Panc1 (cell line): ENCODE measurements at regions not wholly inside any gene's neighbourhood (a gene's known extent, or its start where the extent isn't known, plus 50 kb on each side); places are given as distances from the start of the nearest gene placed in this dataset.

Experiments
- ATAC-seq: fragments of 200-7000 bp; cut with Tn5 transposase; 2 replicates; pipeline ENCODE4 v1.9.1; 2020; ENCODE audit warnings: mild to moderate bottlenecking, moderate library complexity
- BruUV-seq: library from RNA; stranded (reverse); fragments of 400-500 nt; replicated peaks from 2 replicates; lab custom pipeline; 2021; lab: Mats Ljungman, UMichigan
- CTCF ChIA-PET: fragments of 300-600 bp; sonication (Branson Sonifier 250); formaldehyde crosslinking; loops from one replicate; lab custom pipeline; 2022; ENCODE audit warnings: antibody characterized with exemption; lab: Charles Lee
- POLR2A ChIA-PET: fragments of 300-600 bp; sonication (Branson Sonifier 250); formaldehyde crosslinking; loops from one replicate; lab custom pipeline; 2022; ENCODE audit warnings: antibody characterized with exemption; lab: Charles Lee
- DNase-seq: peaks from one replicate; pipeline ENCODE4 v3.0.0-alpha.2; 2010; ENCODE audit warnings: low read depth, low spot score
- H3K27ac ChIP-seq: 2 replicates; pipeline ENCODE4 v1.5.1; 2011; ENCODE audit warnings: mild to moderate bottlenecking, low read length, inconsistent platforms
- H3K27me3 ChIP-seq: fragments of 200-500 bp; sonication (Bioruptor generic); 2 replicates; pipeline ENCODE4 v1.6.0; 2014; ENCODE audit warnings: low read length, inconsistent platforms; ENCODE audit not compliant: control insufficient read depth, insufficient read depth
- H3K36me3 ChIP-seq: fragments of 200-500 bp; sonication (Bioruptor generic); 2 replicates; pipeline ENCODE4 v1.5.1; 2014; ENCODE audit warnings: inconsistent platforms, mild to moderate bottlenecking, low read length, moderate library complexity; ENCODE audit not compliant: control insufficient read depth, insufficient read depth
- H3K4me1 ChIP-seq: 2 replicates; pipeline ENCODE4 v1.5.1; 2011; ENCODE audit warnings: inconsistent platforms, mild to moderate bottlenecking, low read length, moderate library complexity; ENCODE audit not compliant: control insufficient read depth, insufficient read depth
- H3K4me3 ChIP-seq, 2 experiments: 2 replicates each; pipeline ENCODE4 v1.5.1; 2011 to 2012; ENCODE audit warnings: low read depth in 2 of 2, low read length in 2 of 2, mild to moderate bottlenecking in 2 of 2, inconsistent platforms in 1 of 2, moderate library complexity in 1 of 2
- H3K9me3 ChIP-seq: fragments of 200-500 bp; sonication (Bioruptor generic); 2 replicates; pipeline ENCODE4 v1.5.1; 2014; ENCODE audit warnings: low read depth, mild to moderate bottlenecking, inconsistent platforms, low read length, moderate library complexity; ENCODE audit not compliant: control insufficient read depth, insufficient read depth
- CTCF ChIP-seq: fragments of 450-650 bp; IDR thresholded peaks from 2 replicates; pipeline ENCODE4 v1.5.1; 2017; ENCODE audit warnings: mild to moderate bottlenecking
- POLR2AphosphoS5 ChIP-seq: IDR thresholded peaks from 2 replicates; pipeline ENCODE4 v1.6.1; 2012; ENCODE audit warnings: mild to moderate bottlenecking, low read depth, low read length, moderate library complexity
- REST ChIP-seq, 2 experiments: IDR thresholded peaks; 2 replicates each; pipeline ENCODE4 v1.6.1; 2011 to 2012; ENCODE audit warnings: low read depth in 2 of 2, control low read depth in 1 of 2, low read length in 1 of 2, mild to moderate bottlenecking in 1 of 2, moderate library complexity in 1 of 2; ENCODE audit not compliant: insufficient read depth in 1 of 2
- SIN3A ChIP-seq: IDR thresholded peaks from 2 replicates; pipeline ENCODE4 v1.6.1; 2012; ENCODE audit warnings: low read depth, mild to moderate bottlenecking, low read length, moderate library complexity, borderline replicate concordance; ENCODE audit not compliant: insufficient read depth
- TCF7L2 ChIP-seq: IDR thresholded peaks from 2 replicates; pipeline ENCODE4 v1.6.1; 2011; ENCODE audit warnings: mild to moderate bottlenecking, low read depth, low read length, inconsistent platforms
- in situ Hi-C: cut with HindIII; loops from 2 replicates; pipeline ENCODE4 v1.10.0; 2016; ENCODE audit warnings: low sequenced_read_pairs, low pct_unique_long_range_greater_than_20kb
- intact Hi-C: fragments of 100-400 bp; cut with micrococcal nuclease; formaldehyde crosslinking; loops from one replicate; pipeline ENCODE4 v1.10.0; 2022; ENCODE audit not compliant: unreplicated experiment

- H3K4me3 ChIP-seq: no peak overlapping the region
- H3K9me3 ChIP-seq: peaks cover 11% of the 10 kb centered on the region
- BruUV-seq: no TSS peak
- ChIA-PET POLR2A (no interaction called here), CTCF (no interaction called here)
- no peaks in the 10 kb centered on the region for H3K36me3 ChIP-seq
- TF ChIP-seq REST (IDR thresholded peaks at IDR 0.05; ENCODE audit: insufficient read depth in 1 of 2, low read depth in 2 of 2, low read length in 1 of 2): no peak
- TF ChIP-seq CTCF: no peak
- no peak for TF ChIP-seq SIN3A
- TF ChIP-seq TCF7L2: no peak
- no peak for TF ChIP-seq POLR2AphosphoS5
- no peaks in the 10 kb centered on the region for H3K4me1 ChIP-seq
- H3K27me3 ChIP-seq: no peaks in the 10 kb centered on the region
- in situ Hi-C loops: no loop called here
- DNase-seq: no peak
- ATAC-seq: no peak
- intact Hi-C loops: no loop called here
- no peak overlapping the region for H3K27ac ChIP-seq
Measured at GRCh38 chr7:10756981-10757380, 216.7 kb upstream of the PHF14 start.

GRCh38 chr7:10759120-10759519, 214.6 kb upstream of the PHF14 start:
- H3K4me1 ChIP-seq: no peaks in the 10 kb centered on the region
- no peaks in the 10 kb centered on the region for H3K27me3 ChIP-seq
- CTCF ChIA-PET: no interaction called here
- peaks cover 11% of the 10 kb centered on the region for H3K9me3 ChIP-seq
- intact Hi-C loops (no loop called here), in situ Hi-C loops (no loop called here)
- H3K4me3 ChIP-seq: no peak overlapping the region
- POLR2A ChIA-PET: no interaction called here
- DNase-seq (no peak), ATAC-seq (no peak)
- H3K27ac ChIP-seq: no peak overlapping the region
- no peak for TF ChIP-seq CTCF
- TF ChIP-seq SIN3A: no peak
- no TSS peak for BruUV-seq
- no peaks in the 10 kb centered on the region for H3K36me3 ChIP-seq

- Histone ChIP-seq H3K27ac (no peak overlapping the region), H3K36me3 (no peaks in the 10 kb centered on the region), H3K27me3 (no peaks in the 10 kb centered on the region), H3K4me1 (no peaks in the 10 kb centered on the region), H3K4me3 (no peak overlapping the region), H3K9me3 (no peaks in the 10 kb centered on the region)
- no peak for TF ChIP-seq TCF7L2
- no peak for TF ChIP-seq REST (IDR thresholded peaks at IDR 0.05; ENCODE audit: insufficient read depth in 1 of 2, low read depth in 2 of 2, low read length in 1 of 2)
- TF ChIP-seq SIN3A: no peak
- TF ChIP-seq POLR2AphosphoS5: no peak
- TF ChIP-seq CTCF: no peak
- DNase-seq: no peak
- ChIA-PET POLR2A (no interaction called here), CTCF (no interaction called here)
- ATAC-seq: no peak
- in situ Hi-C loops: no loop called here
- intact Hi-C loops: no loop called here
- BruUV-seq: no TSS peak
Measured at GRCh38 chr7:10767771-10768170, 205.9 kb upstream of the PHF14 start.
